22Rv1 (cell line): ENCODE measurements at regions not wholly inside any gene's neighbourhood (a gene's known extent, or its start where the extent isn't known, plus 50 kb on each side); places are given as distances from the start of the nearest gene placed in this dataset.

ENCODE experiments used
- ZFX ChIP-seq: fragments of 450-650 bp; IDR thresholded peaks from 2 replicates; pipeline ENCODE4 v1.6.1; 2017; ENCODE audit warnings: antibody characterized with exemption, borderline replicate concordance
- TF ChIP-seq, protein P1 (sequence below): fragments of 450-650 bp; IDR thresholded peaks from 2 replicates; pipeline ENCODE4 v1.5.1; 2017; ENCODE audit warnings: mild to moderate bottlenecking

DNA sequence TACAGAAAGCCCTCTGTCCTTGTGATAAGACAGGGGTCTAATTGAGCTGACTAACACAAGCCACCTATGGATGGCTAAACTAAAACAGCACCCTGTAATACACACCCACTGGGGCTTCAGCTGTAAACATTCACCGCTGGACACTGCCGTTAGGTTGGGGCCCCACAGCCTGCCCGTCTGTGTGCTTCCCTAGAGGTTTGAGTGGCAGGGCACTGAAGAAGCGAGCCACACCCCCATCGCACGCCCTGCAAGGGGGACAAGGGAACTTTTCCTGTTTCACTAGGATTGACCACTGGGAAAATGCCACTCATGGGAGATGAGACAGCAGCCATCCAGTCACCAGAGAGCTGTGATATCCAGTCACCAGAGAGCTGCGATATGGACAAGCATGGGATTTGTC, 335.7 kb upstream of the CFAP20DC start:
- TF ChIP-seq, protein P1, sequence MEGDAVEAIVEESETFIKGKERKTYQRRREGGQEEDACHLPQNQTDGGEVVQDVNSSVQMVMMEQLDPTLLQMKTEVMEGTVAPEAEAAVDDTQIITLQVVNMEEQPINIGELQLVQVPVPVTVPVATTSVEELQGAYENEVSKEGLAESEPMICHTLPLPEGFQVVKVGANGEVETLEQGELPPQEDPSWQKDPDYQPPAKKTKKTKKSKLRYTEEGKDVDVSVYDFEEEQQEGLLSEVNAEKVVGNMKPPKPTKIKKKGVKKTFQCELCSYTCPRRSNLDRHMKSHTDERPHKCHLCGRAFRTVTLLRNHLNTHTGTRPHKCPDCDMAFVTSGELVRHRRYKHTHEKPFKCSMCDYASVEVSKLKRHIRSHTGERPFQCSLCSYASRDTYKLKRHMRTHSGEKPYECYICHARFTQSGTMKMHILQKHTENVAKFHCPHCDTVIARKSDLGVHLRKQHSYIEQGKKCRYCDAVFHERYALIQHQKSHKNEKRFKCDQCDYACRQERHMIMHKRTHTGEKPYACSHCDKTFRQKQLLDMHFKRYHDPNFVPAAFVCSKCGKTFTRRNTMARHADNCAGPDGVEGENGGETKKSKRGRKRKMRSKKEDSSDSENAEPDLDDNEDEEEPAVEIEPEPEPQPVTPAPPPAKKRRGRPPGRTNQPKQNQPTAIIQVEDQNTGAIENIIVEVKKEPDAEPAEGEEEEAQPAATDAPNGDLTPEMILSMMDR = no peak
- no peak for TF ChIP-seq ZFX
